ENCODE measurements at regions not wholly inside any gene's neighbourhood (a gene's known extent, or its start where the extent isn't known, plus 50 kb on each side); places are given as distances from the start of the nearest gene placed in this dataset.

DNA sequence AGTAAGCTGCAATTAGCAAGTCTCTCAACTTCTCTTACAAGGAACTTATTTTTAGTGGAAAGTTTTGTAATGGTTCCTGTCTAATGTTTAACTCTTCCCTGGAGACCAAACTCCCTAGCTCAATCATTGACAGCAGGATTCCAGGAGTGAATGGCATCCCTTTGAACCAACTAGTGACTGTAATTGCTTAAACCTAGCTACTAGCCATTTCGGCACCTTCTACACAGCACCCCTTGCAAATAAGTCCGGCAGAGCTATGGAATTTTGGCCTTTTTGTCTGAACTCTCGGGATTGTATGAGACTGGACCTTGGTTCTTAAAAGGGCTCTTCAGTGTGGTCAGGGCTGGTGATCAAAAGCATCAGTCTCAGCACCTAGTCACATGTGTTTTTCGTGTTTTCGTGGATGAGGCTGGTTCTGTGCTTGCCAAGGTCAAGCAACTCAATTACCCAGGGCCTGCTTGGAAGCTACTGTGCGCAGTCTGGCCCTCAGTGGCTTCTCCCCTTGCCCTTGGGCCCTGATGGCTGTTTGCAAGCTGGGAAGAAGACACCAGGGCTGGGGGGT lies 135.3 kb upstream of the NEDD9 start (continued):
- TF ChIP-seq, protein P1, sequence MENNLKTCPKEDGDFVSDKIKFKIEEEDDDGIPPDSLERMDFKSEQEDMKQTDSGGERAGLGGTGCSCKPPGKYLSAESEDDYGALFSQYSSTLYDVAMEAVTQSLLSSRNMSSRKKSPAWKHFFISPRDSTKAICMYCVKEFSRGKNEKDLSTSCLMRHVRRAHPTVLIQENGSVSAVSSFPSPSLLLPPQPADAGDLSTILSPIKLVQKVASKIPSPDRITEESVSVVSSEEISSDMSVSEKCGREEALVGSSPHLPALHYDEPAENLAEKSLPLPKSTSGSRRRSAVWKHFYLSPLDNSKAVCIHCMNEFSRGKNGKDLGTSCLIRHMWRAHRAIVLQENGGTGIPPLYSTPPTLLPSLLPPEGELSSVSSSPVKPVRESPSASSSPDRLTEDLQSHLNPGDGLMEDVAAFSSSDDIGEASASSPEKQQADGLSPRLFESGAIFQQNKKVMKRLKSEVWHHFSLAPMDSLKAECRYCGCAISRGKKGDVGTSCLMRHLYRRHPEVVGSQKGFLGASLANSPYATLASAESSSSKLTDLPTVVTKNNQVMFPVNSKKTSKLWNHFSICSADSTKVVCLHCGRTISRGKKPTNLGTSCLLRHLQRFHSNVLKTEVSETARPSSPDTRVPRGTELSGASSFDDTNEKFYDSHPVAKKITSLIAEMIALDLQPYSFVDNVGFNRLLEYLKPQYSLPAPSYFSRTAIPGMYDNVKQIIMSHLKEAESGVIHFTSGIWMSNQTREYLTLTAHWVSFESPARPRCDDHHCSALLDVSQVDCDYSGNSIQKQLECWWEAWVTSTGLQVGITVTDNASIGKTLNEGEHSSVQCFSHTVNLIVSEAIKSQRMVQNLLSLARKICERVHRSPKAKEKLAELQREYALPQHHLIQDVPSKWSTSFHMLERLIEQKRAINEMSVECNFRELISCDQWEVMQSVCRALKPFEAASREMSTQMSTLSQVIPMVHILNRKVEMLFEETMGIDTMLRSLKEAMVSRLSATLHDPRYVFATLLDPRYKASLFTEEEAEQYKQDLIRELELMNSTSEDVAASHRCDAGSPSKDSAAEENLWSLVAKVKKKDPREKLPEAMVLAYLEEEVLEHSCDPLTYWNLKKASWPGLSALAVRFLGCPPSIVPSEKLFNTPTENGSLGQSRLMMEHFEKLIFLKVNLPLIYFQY (CRISPR knock-in tag; IDR thresholded peaks at IDR 0.05; ENCODE audit: borderline replicate concordance), result peak; percentile 77; the same call in 1 of the 2 replicates
- TF ChIP-seq, protein P2, sequence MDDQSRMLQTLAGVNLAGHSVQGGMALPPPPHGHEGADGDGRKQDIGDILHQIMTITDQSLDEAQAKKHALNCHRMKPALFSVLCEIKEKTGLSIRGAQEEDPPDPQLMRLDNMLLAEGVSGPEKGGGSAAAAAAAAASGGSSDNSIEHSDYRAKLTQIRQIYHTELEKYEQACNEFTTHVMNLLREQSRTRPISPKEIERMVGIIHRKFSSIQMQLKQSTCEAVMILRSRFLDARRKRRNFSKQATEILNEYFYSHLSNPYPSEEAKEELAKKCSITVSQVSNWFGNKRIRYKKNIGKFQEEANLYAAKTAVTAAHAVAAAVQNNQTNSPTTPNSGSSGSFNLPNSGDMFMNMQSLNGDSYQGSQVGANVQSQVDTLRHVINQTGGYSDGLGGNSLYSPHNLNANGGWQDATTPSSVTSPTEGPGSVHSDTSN (CRISPR knock-in tag; IDR thresholded peaks at IDR 0.05; ENCODE audit: borderline replicate concordance), result no peak
- TF ChIP-seq CBX2 (IDR thresholded peaks at IDR 0.05; ENCODE audit: low read depth, low read length) (no peak), CBX2 (CRISPR knock-in tag; IDR thresholded peaks at IDR 0.05; ENCODE audit: low read depth) (no peak), IKZF4 (CRISPR knock-in tag; IDR thresholded peaks at IDR 0.05; ENCODE audit: borderline replicate concordance, low read depth, not compliant biosample characterization) (no peak), CENPT (CRISPR knock-in tag; IDR thresholded peaks at IDR 0.05; ENCODE audit: low read depth) (no peak), ZNF674 (CRISPR knock-in tag; IDR thresholded peaks at IDR 0.05; ENCODE audit: low read depth) (no peak), ZSCAN22 (CRISPR knock-in tag; IDR thresholded peaks at IDR 0.05) (no peak), KDM1A (CRISPR knock-in tag; IDR thresholded peaks at IDR 0.05) (peak; percentile 88), TMF1 (CRISPR knock-in tag; IDR thresholded peaks at IDR 0.05; ENCODE audit: low read depth) (no peak), CBX1 (IDR thresholded peaks at IDR 0.05; ENCODE audit: low read depth) (peak; percentile 74), ZNF772 (CRISPR knock-in tag; IDR thresholded peaks at IDR 0.05) (peak; percentile 97), XBP1 (CRISPR knock-in tag; IDR thresholded peaks at IDR 0.05) (no peak), HMG20B (CRISPR knock-in tag; conservative IDR thresholded peaks at IDR 0.05) (peak; percentile 93), ZKSCAN8 (CRISPR knock-in tag; IDR thresholded peaks at IDR 0.05; ENCODE audit: borderline replicate concordance) (peak; percentile 92; the same call in 1 of the 2 replicates), ZNF777 (CRISPR knock-in tag; IDR thresholded peaks at IDR 0.05) (no peak), KAT2B (IDR thresholded peaks at IDR 0.05; ENCODE audit: borderline replicate concordance, low read depth, low read length) (no peak)
- TF ChIP-seq, protein P3, sequence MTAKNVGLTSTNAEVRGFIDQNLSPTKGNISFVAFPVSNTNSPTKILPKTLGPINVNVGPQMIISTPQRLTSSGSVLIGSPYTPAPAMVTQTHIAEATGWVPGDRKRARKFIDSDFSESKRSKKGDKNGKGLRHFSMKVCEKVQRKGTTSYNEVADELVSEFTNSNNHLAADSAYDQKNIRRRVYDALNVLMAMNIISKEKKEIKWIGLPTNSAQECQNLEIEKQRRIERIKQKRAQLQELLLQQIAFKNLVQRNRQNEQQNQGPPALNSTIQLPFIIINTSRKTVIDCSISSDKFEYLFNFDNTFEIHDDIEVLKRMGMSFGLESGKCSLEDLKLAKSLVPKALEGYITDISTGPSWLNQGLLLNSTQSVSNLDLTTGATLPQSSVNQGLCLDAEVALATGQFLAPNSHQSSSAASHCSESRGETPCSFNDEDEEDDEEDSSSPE (CRISPR knock-in tag; IDR thresholded peaks at IDR 0.05), result peak; percentile 80
- TF ChIP-seq, protein P4, sequence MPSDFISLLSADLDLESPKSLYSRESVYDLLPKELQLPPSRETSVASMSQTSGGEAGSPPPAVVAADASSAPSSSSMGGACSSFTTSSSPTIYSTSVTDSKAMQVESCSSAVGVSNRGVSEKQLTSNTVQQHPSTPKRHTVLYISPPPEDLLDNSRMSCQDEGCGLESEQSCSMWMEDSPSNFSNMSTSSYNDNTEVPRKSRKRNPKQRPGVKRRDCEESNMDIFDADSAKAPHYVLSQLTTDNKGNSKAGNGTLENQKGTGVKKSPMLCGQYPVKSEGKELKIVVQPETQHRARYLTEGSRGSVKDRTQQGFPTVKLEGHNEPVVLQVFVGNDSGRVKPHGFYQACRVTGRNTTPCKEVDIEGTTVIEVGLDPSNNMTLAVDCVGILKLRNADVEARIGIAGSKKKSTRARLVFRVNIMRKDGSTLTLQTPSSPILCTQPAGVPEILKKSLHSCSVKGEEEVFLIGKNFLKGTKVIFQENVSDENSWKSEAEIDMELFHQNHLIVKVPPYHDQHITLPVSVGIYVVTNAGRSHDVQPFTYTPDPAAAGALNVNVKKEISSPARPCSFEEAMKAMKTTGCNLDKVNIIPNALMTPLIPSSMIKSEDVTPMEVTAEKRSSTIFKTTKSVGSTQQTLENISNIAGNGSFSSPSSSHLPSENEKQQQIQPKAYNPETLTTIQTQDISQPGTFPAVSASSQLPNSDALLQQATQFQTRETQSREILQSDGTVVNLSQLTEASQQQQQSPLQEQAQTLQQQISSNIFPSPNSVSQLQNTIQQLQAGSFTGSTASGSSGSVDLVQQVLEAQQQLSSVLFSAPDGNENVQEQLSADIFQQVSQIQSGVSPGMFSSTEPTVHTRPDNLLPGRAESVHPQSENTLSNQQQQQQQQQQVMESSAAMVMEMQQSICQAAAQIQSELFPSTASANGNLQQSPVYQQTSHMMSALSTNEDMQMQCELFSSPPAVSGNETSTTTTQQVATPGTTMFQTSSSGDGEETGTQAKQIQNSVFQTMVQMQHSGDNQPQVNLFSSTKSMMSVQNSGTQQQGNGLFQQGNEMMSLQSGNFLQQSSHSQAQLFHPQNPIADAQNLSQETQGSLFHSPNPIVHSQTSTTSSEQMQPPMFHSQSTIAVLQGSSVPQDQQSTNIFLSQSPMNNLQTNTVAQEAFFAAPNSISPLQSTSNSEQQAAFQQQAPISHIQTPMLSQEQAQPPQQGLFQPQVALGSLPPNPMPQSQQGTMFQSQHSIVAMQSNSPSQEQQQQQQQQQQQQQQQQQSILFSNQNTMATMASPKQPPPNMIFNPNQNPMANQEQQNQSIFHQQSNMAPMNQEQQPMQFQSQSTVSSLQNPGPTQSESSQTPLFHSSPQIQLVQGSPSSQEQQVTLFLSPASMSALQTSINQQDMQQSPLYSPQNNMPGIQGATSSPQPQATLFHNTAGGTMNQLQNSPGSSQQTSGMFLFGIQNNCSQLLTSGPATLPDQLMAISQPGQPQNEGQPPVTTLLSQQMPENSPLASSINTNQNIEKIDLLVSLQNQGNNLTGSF (CRISPR knock-in tag; IDR thresholded peaks at IDR 0.05), result no peak

Measured in HepG2 (cell line).